MCF 10A (cell line): ENCODE measurements at regions not wholly inside any gene's neighbourhood (a gene's known extent, or its start where the extent isn't known, plus 50 kb on each side); places are given as distances from the start of the nearest gene placed in this dataset.
"Not testable (repeated sequence)": the region's sequence is repeated elsewhere in the genome, so short reads cannot be mapped to it uniquely, and the experiment has no call there.

Experiments used
- BruUV-seq: library from RNA; stranded (reverse); fragments of 400-500 nt; replicated peaks from 2 replicates; lab custom pipeline; 2021; lab: Mats Ljungman, UMichigan
- CTCF ChIA-PET: fragments of 300-600 bp; sonication (Branson Sonifier 250); formaldehyde crosslinking; extraction: SDS; loops from one replicate; lab custom pipeline; 2021; ENCODE audit warnings: antibody characterized with exemption, inconsistent platforms; lab: Yijun Ruan, JAX
- POLR2A ChIA-PET: fragments of 300-600, 350-650 bp; sonication (Branson Sonifier 250); formaldehyde crosslinking; extraction: SDS; loops from one replicate; lab custom pipeline; 2020; ENCODE audit warnings: antibody characterized with exemption, inconsistent platforms; lab: Yijun Ruan, JAX
- DNase-seq: peaks from one replicate; pipeline ENCODE4 v3.0.0-alpha.2; 2018; ENCODE audit not compliant: unreplicated experiment
- H3K27ac Mint-ChIP-seq: one replicate; pipeline ENCODE4 v1.8.0; 2022; ENCODE audit warnings: mild to moderate bottlenecking, low read depth, mixed read lengths; ENCODE audit not compliant: unreplicated experiment
- H3K27me3 Mint-ChIP-seq: one replicate; pipeline ENCODE4 v1.8.0; 2022; ENCODE audit warnings: mixed read lengths; ENCODE audit not compliant: insufficient read depth, unreplicated experiment
- H3K36me3 Mint-ChIP-seq: one replicate; pipeline ENCODE4 v1.8.0; 2022; ENCODE audit warnings: mild to moderate bottlenecking, moderate library complexity, mixed read lengths; ENCODE audit not compliant: insufficient read depth, unreplicated experiment
- H3K4me1 Mint-ChIP-seq: one replicate; pipeline ENCODE4 v1.8.0; 2022; ENCODE audit warnings: mixed read lengths; ENCODE audit not compliant: insufficient read depth, unreplicated experiment
- H3K4me3 Mint-ChIP-seq: one replicate; pipeline ENCODE4 v1.8.0; 2022; ENCODE audit warnings: mild to moderate bottlenecking, moderate library complexity, mixed read lengths; ENCODE audit not compliant: unreplicated experiment
- H3K9me3 Mint-ChIP-seq: one replicate; pipeline ENCODE4 v1.8.0; 2022; ENCODE audit warnings: mixed read lengths; ENCODE audit not compliant: unreplicated experiment
- intact Hi-C: fragments of 100-400 bp; cut with micrococcal nuclease; formaldehyde crosslinking; loops from 2 replicates; pipeline ENCODE4 v1.14.1; 2022

- intact Hi-C loops, H3K4me1 Mint-ChIP-seq, POLR2A ChIA-PET, H3K36me3 Mint-ChIP-seq, H3K27ac Mint-ChIP-seq, H3K9me3 Mint-ChIP-seq, H3K4me3 Mint-ChIP-seq, DNase-seq, H3K27me3 Mint-ChIP-seq, BruUV-seq, CTCF ChIA-PET: not testable (repeated sequence)
Measured at GRCh38 chr16:15307184-15307583, 70.9 kb downstream of the NPIPA5 start.

GRCh38 chr16:15305889-15306288, 72.2 kb downstream of the NPIPA5 start:
- intact Hi-C loops, BruUV-seq, H3K4me3 Mint-ChIP-seq, POLR2A ChIA-PET, CTCF ChIA-PET, H3K9me3 Mint-ChIP-seq, H3K4me1 Mint-ChIP-seq, H3K27ac Mint-ChIP-seq, H3K27me3 Mint-ChIP-seq, H3K36me3 Mint-ChIP-seq: not testable (repeated sequence)
- DNase-seq: peak; percentile 54

DNA sequence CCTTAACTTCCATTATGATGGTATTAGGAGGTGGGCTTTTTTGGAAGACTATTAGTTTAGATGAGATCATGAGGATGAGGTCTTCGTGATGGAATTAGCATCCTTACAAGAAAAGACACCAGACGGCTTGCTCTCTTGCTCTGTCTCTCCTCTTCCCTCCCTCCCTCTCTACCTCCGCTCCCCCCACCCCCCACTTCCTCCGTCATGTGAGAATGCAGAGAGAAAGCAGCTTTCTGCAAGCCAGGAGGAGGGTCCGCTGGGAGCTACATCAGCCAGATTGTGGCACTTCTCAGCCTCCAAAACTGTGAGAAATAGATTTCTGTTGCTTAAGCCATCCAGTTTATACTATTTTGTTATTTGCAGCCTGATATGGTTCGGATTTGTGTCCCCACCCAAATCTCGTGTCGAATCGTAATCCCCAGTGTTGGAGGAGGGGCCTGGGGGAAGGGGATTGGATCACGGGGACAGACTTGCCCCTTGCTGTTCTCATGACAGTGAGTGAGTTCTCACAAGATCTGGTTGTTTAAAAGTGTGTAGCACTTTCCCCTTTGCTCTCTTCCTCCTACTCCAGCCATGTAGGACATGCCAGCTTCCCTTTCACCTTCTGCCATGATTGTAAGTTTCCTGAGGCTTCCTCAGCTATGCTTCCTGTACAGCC, 74.3 kb downstream of the NPIPA5 start:
- POLR2A ChIA-PET, H3K4me1 Mint-ChIP-seq, BruUV-seq, H3K27ac Mint-ChIP-seq, H3K4me3 Mint-ChIP-seq, CTCF ChIA-PET, intact Hi-C loops, H3K36me3 Mint-ChIP-seq, DNase-seq, H3K9me3 Mint-ChIP-seq, H3K27me3 Mint-ChIP-seq: not testable (repeated sequence)

GRCh38 chr16:15297104-15297503, 81.0 kb downstream of the NPIPA5 start:
- BruUV-seq, H3K27ac Mint-ChIP-seq, H3K4me3 Mint-ChIP-seq, H3K9me3 Mint-ChIP-seq, DNase-seq, intact Hi-C loops, H3K27me3 Mint-ChIP-seq, H3K4me1 Mint-ChIP-seq, POLR2A ChIA-PET, CTCF ChIA-PET, H3K36me3 Mint-ChIP-seq: not testable (repeated sequence)

DNA sequence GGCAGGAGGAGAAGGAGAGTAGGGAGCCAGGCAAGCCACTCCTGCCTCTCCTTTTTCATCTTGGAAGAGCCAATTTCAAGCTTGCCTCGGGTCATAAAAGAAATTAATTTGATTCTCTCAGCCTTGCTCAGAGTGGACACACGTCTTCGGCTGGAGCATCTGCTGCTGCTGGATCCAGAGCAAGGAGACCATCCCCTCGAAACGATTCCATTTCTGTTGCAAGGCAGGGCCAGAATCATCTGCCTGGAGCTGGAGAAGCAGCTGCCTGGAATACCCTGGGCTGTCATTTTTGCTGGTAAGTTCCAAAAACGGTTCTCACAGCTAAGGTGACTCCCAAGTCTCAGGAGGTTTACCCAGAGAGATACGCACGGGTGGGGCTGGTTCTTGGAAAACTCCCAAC, 103.3 kb downstream of the NPIPA5 start:
- H3K4me3 Mint-ChIP-seq, H3K9me3 Mint-ChIP-seq, DNase-seq, intact Hi-C loops, H3K27ac Mint-ChIP-seq, CTCF ChIA-PET, BruUV-seq, H3K36me3 Mint-ChIP-seq, H3K4me1 Mint-ChIP-seq, POLR2A ChIA-PET: not testable (repeated sequence)
- peaks cover 20% of the 10 kb centered on the region for H3K27me3 Mint-ChIP-seq

DNA sequence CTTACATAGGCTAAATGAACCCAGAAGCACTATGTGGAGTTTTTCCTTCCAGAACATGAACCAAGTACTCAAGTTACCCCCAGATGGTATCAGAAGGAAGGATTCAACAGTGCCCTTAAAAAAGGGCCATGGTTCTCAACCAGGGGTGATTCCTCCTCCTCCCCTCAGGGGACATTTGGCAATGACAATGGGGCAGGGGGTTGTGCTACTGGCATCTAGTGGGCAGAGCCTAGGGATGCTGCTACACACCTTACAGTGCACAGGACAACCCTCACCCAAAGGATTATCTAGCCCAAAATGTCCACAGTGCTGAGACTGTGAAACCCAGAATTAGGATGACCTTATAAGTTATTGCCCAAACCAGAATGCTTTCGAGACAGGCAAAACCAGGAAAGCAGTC, 104.1 kb downstream of the NPIPA5 start:
- peaks cover 20% of the 10 kb centered on the region for H3K27me3 Mint-ChIP-seq
- BruUV-seq, CTCF ChIA-PET, H3K9me3 Mint-ChIP-seq, H3K4me1 Mint-ChIP-seq, DNase-seq, POLR2A ChIA-PET, H3K36me3 Mint-ChIP-seq, intact Hi-C loops, H3K4me3 Mint-ChIP-seq, H3K27ac Mint-ChIP-seq: not testable (repeated sequence)

DNA sequence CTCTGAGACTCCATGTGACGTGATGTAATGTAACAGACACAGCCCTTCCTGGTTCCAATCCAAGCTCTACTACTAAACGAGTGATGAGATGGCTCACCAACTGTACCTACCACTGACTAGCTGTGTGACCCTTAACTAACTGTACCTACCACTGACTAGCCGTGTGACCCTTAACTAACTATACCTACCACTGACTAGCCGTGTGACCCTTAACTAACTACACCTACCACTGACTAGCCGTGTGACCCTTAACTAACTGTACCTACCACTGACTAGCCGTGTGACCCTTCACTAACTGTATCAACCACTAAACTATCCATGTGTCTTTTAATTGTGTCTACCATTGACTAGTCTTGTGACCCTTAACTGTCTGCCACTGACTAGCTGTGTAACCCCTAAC, 111.2 kb downstream of the NPIPA5 start:
- H3K36me3 Mint-ChIP-seq, CTCF ChIA-PET, H3K27me3 Mint-ChIP-seq, H3K9me3 Mint-ChIP-seq, H3K4me3 Mint-ChIP-seq, BruUV-seq, H3K27ac Mint-ChIP-seq, H3K4me1 Mint-ChIP-seq, POLR2A ChIA-PET, intact Hi-C loops, DNase-seq: not testable (repeated sequence)

- intact Hi-C loops, H3K36me3 Mint-ChIP-seq, H3K4me1 Mint-ChIP-seq, POLR2A ChIA-PET, BruUV-seq, H3K27me3 Mint-ChIP-seq, DNase-seq, H3K4me3 Mint-ChIP-seq, CTCF ChIA-PET, H3K9me3 Mint-ChIP-seq, H3K27ac Mint-ChIP-seq: not testable (repeated sequence)
Measured at GRCh38 chr16:15262212-15262611, 115.9 kb downstream of the NPIPA5 start.

DNA sequence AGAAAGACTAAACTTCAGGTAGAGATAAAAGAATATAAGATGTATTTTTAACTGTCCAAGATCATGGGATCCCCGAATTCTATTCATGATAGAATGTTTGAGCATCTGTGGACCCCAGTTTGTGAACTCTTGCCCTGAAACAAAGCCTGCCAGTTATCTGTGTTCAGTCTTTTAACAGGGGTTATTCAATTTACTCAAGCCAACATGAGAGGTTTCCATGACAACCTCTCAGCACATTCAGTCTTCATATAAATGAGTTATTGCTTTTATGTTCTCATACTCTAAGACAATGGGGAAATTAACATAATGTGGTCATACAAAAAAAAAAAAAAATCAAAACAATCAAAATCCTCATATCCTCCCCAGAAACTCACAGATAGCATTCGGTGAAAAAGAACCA, 130.1 kb downstream of the NPIPA5 start:
- DNase-seq, H3K4me3 Mint-ChIP-seq, CTCF ChIA-PET, H3K27me3 Mint-ChIP-seq, POLR2A ChIA-PET, H3K9me3 Mint-ChIP-seq, intact Hi-C loops, BruUV-seq, H3K27ac Mint-ChIP-seq, H3K4me1 Mint-ChIP-seq, H3K36me3 Mint-ChIP-seq: not testable (repeated sequence)
